ENCODE measurements at regions not wholly inside any gene's neighbourhood (a gene's known extent, or its start where the extent isn't known, plus 50 kb on each side); places are given as distances from the start of the nearest gene placed in this dataset.

GRCh38 chr1:13943055-13943454 is 243.1 kb downstream of the PRDM2 start:
- TF ChIP-seq CTCF (IDR thresholded peaks at IDR 0.05; ENCODE audit: insufficient read depth, low read length), result no peak
- TF ChIP-seq POLR2AphosphoS5 (IDR thresholded peaks at IDR 0.05; ENCODE audit: low read depth), result no peak
- TF ChIP-seq GABPA (IDR thresholded peaks at IDR 0.05; ENCODE audit: low read depth), result no peak
- no peak for TF ChIP-seq REST (IDR thresholded peaks at IDR 0.05; ENCODE audit: insufficient replicate concordance, low read depth)
- TF ChIP-seq SPI1 (IDR thresholded peaks at IDR 0.05; ENCODE audit: borderline replicate concordance, low read depth), result no peak
